Activated T-helper 2 cell treated with anti-CD3 and anti-CD28 coated beads, Interferon-gamma antibody, Interleukin-2, Interleukin-4, amounts not matched to agents 10 μg/mL and 5 μg/mL and 100 μg/mL, durations not matched to agents 14 hours and 24 hours and 36 hours (primary cell): ENCODE measurements at regions not wholly inside any gene's neighbourhood (a gene's known extent, or its start where the extent isn't known, plus 50 kb on each side); places are given as distances from the start of the nearest gene placed in this dataset.
A peak's percentile ranks its signal among the peaks of the same experiment; 100 is the strongest.

Source experiments
- DNase-seq: peaks from one replicate; pipeline ENCODE4 v3.0.0; 2021; ENCODE audit warnings: low spot score
- H3K27ac Mint-ChIP-seq: one replicate; pipeline ENCODE4 v1.8.0; 2021; ENCODE audit warnings: mixed read lengths
- H3K27me3 Mint-ChIP-seq: one replicate; pipeline ENCODE4 v1.8.0; 2021; ENCODE audit warnings: low read depth, mixed read lengths
- H3K36me3 Mint-ChIP-seq: one replicate; pipeline ENCODE4 v1.8.0; 2021; ENCODE audit warnings: low read depth, mixed read lengths
- H3K4me1 Mint-ChIP-seq: one replicate; pipeline ENCODE4 v1.8.0; 2021; ENCODE audit warnings: low read depth, mixed read lengths
- H3K4me3 Mint-ChIP-seq: one replicate; pipeline ENCODE4 v1.8.0; 2021; ENCODE audit warnings: low read depth, mild to moderate bottlenecking, moderate library complexity, mixed read lengths
- H3K9me3 Mint-ChIP-seq: one replicate; pipeline ENCODE4 v1.8.0; 2021; ENCODE audit warnings: mixed read lengths
- intact Hi-C: fragments of 100-400 bp; cut with micrococcal nuclease; formaldehyde crosslinking; loops from one replicate; pipeline ENCODE4 v1.15.1; 2023

GRCh38 chrX:139267851-139268250, 262.7 kb upstream of the F9 start:
- H3K9me3 Mint-ChIP-seq: no peaks in the 10 kb centered on the region
- H3K4me3 Mint-ChIP-seq: no peak overlapping the region
- no peak overlapping the region for H3K27ac Mint-ChIP-seq
- no peaks in the 10 kb centered on the region for H3K36me3 Mint-ChIP-seq
- intact Hi-C loops: no loop called here
- no peak for DNase-seq
- H3K27me3 Mint-ChIP-seq: no peaks in the 10 kb centered on the region
- no peaks in the 10 kb centered on the region for H3K4me1 Mint-ChIP-seq

- DNase-seq: no peak
- no peak overlapping the region for H3K27ac Mint-ChIP-seq
- H3K4me3 Mint-ChIP-seq: no peak overlapping the region
- peaks cover 2% of the 10 kb centered on the region for H3K9me3 Mint-ChIP-seq
- H3K27me3 Mint-ChIP-seq: no peaks in the 10 kb centered on the region
- intact Hi-C loops: no loop called here
- no peaks in the 10 kb centered on the region for H3K4me1 Mint-ChIP-seq
- H3K36me3 Mint-ChIP-seq: no peaks in the 10 kb centered on the region
Observed at GRCh38 chrX:139246295-139246694, 284.2 kb upstream of the F9 start.

GRCh38 chrX:139237141-139237540, 293.4 kb upstream of the F9 start:
- DNase-seq: no peak
- no peaks in the 10 kb centered on the region for H3K9me3 Mint-ChIP-seq
- no peaks in the 10 kb centered on the region for H3K4me1 Mint-ChIP-seq
- no peaks in the 10 kb centered on the region for H3K27me3 Mint-ChIP-seq
- H3K27ac Mint-ChIP-seq: no peak overlapping the region
- intact Hi-C loops: no loop called here
- no peaks in the 10 kb centered on the region for H3K36me3 Mint-ChIP-seq
- no peak overlapping the region for H3K4me3 Mint-ChIP-seq

- no peak overlapping the region for H3K27ac Mint-ChIP-seq
- H3K4me3 Mint-ChIP-seq: no peak overlapping the region
- intact Hi-C loops: no loop called here
- no peaks in the 10 kb centered on the region for H3K9me3 Mint-ChIP-seq
- no peak for DNase-seq
- H3K27me3 Mint-ChIP-seq: no peaks in the 10 kb centered on the region
- no peaks in the 10 kb centered on the region for H3K36me3 Mint-ChIP-seq
- no peaks in the 10 kb centered on the region for H3K4me1 Mint-ChIP-seq
Observed at GRCh38 chrX:139234898-139235297, 295.6 kb upstream of the F9 start.

GRCh38 chrX:139224953-139225665, 305.4 kb upstream of the F9 start:
- no peak for DNase-seq
- Mint-ChIP-seq H3K4me1 (no peaks in the 10 kb centered on the region), H3K27me3 (no peaks in the 10 kb centered on the region), H3K9me3 (no peaks in the 10 kb centered on the region), H3K4me3 (no peak overlapping the region), H3K36me3 (no peaks in the 10 kb centered on the region), H3K27ac (no peak overlapping the region)
- intact Hi-C loops: no loop called here

- no peaks in the 10 kb centered on the region for H3K9me3 Mint-ChIP-seq
- H3K4me3 Mint-ChIP-seq: no peak overlapping the region
- no peaks in the 10 kb centered on the region for H3K4me1 Mint-ChIP-seq
- DNase-seq: no peak
- H3K27me3 Mint-ChIP-seq: no peaks in the 10 kb centered on the region
- no peak overlapping the region for H3K27ac Mint-ChIP-seq
- H3K36me3 Mint-ChIP-seq: no peaks in the 10 kb centered on the region
- intact Hi-C loops: no loop called here
Observed at GRCh38 chrX:139222511-139223200, 307.9 kb upstream of the F9 start.

GRCh38 chrX:139213241-139213709, 317.3 kb upstream of the F9 start:
- Mint-ChIP-seq H3K27me3 (no peaks in the 10 kb centered on the region), H3K36me3 (no peaks in the 10 kb centered on the region), H3K27ac (no peak overlapping the region), H3K4me3 (no peak overlapping the region), H3K4me1 (no peaks in the 10 kb centered on the region), H3K9me3 (no peaks in the 10 kb centered on the region)
- intact Hi-C loops: no loop called here
- no peak for DNase-seq

GRCh38 chrX:139211568-139212182, 318.9 kb upstream of the F9 start:
- Mint-ChIP-seq H3K4me1 (no peaks in the 10 kb centered on the region), H3K27ac (no peak overlapping the region), H3K36me3 (no peaks in the 10 kb centered on the region)

GRCh38 chrX:139209342-139209741, 321.2 kb upstream of the F9 start:
- Mint-ChIP-seq H3K4me1 (peaks cover 2% of the 10 kb centered on the region), H3K27me3 (peaks cover 20% of the 10 kb centered on the region), H3K9me3 (no peaks in the 10 kb centered on the region), H3K27ac (no peak overlapping the region), H3K36me3 (no peaks in the 10 kb centered on the region), H3K4me3 (no peak overlapping the region)
- no peak for DNase-seq
- intact Hi-C loops: no loop called here

More at GRCh38 chrX:139211568-139212182, 318.9 kb upstream of the F9 start:
- no peak for DNase-seq
- H3K27me3 Mint-ChIP-seq: peaks cover 9% of the 10 kb centered on the region
- no peaks in the 10 kb centered on the region for H3K9me3 Mint-ChIP-seq
- intact Hi-C loops: no loop called here
- H3K4me3 Mint-ChIP-seq: no peak overlapping the region

- peaks cover 2% of the 10 kb centered on the region for H3K4me1 Mint-ChIP-seq
- no peak for DNase-seq
- intact Hi-C loops: no loop called here
Observed at GRCh38 chrX:139207655-139208054, 322.9 kb upstream of the F9 start.

GRCh38 chrX:139206914-139207313, 323.6 kb upstream of the F9 start:
- no peak for DNase-seq
- peaks cover 2% of the 10 kb centered on the region for H3K4me1 Mint-ChIP-seq
- no peaks in the 10 kb centered on the region for H3K36me3 Mint-ChIP-seq
- no peaks in the 10 kb centered on the region for H3K9me3 Mint-ChIP-seq
- peaks cover 27% of the 10 kb centered on the region for H3K27me3 Mint-ChIP-seq
- no peak overlapping the region for H3K27ac Mint-ChIP-seq
- intact Hi-C loops: no loop called here
- H3K4me3 Mint-ChIP-seq: no peak overlapping the region

More at GRCh38 chrX:139207655-139208054, 322.9 kb upstream of the F9 start:
- Mint-ChIP-seq H3K9me3 (no peaks in the 10 kb centered on the region), H3K27ac (no peak overlapping the region), H3K4me3 (no peak overlapping the region), H3K36me3 (no peaks in the 10 kb centered on the region), H3K27me3 (peaks cover 23% of the 10 kb centered on the region)

- DNase-seq: no peak
- peak overlapping the region; percentile 55 for H3K4me3 Mint-ChIP-seq
- peaks cover 32% of the 10 kb centered on the region for H3K27me3 Mint-ChIP-seq
- intact Hi-C loops: no loop called here
- no peaks in the 10 kb centered on the region for H3K9me3 Mint-ChIP-seq
- H3K36me3 Mint-ChIP-seq: no peaks in the 10 kb centered on the region
- H3K27ac Mint-ChIP-seq: no peak overlapping the region
- H3K4me1 Mint-ChIP-seq: peaks cover 2% of the 10 kb centered on the region
Observed at GRCh38 chrX:139204898-139205667, 325.5 kb upstream of the F9 start.
